Activated CD4-positive, alpha-beta T cell treated with anti-CD3 and anti-CD28 coated beads, Interleukin-2, amount 10 ng/mL, durations not matched to agents 7 days and 5 days (primary cell): ENCODE measurements at regions not wholly inside any gene's neighbourhood (a gene's known extent, or its start where the extent isn't known, plus 50 kb on each side); places are given as distances from the start of the nearest gene placed in this dataset.

Experiments
- CTCF ChIA-PET: fragments of 350-600 bp; sonication (Branson Sonifier 250); formaldehyde crosslinking; loops from one replicate; lab custom pipeline; 2021; ENCODE audit warnings: antibody characterized with exemption; lab: Charles Lee
- POLR2A ChIA-PET: fragments of 350-600 bp; sonication (Branson Sonifier 250); formaldehyde crosslinking; loops from one replicate; lab custom pipeline; 2021; ENCODE audit warnings: antibody characterized with exemption; lab: Charles Lee
- DNase-seq: peaks from one replicate; pipeline ENCODE4 v3.0.0-alpha.2; 2020
- H3K27ac Mint-ChIP-seq: one replicate; pipeline ENCODE4 v1.8.0; 2021; ENCODE audit warnings: mild to moderate bottlenecking, moderate library complexity, mixed read lengths
- H3K27me3 Mint-ChIP-seq: one replicate; pipeline ENCODE4 v1.8.0; 2021; ENCODE audit warnings: mixed read lengths
- H3K36me3 Mint-ChIP-seq: one replicate; pipeline ENCODE4 v1.8.0; 2021; ENCODE audit warnings: low read depth, mixed read lengths
- H3K4me1 Mint-ChIP-seq: one replicate; pipeline ENCODE4 v1.8.0; 2021; ENCODE audit warnings: mixed read lengths
- H3K4me3 Mint-ChIP-seq: one replicate; pipeline ENCODE4 v1.8.0; 2021; ENCODE audit warnings: mild to moderate bottlenecking, moderate library complexity, mixed read lengths
- H3K9me3 Mint-ChIP-seq: one replicate; pipeline ENCODE4 v1.8.0; 2021; ENCODE audit warnings: mixed read lengths

DNA sequence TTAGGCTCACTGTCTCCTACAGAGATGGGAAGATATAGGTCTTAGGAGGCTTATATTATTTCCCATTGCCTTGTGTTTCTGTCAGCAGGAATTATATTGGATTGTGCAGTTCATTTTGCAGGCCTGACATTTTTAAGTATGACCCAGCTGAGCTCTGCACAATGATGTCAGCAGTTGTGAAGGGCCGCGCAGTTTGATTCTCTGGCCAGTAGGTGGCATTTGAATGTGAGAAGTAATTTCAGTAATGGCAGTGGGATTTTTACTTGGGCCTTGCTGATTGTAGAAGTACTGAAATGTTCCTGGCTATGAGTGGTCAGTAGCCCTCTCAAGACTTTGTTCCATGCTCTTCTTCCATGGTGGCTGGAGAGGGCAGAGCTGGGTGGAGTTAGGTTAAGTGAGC is 247.2 kb upstream of the MTMR8 start:
- Mint-ChIP-seq H3K27me3 (no peaks in the 10 kb centered on the region), H3K4me3 (no peak overlapping the region), H3K36me3 (no peaks in the 10 kb centered on the region), H3K27ac (no peak overlapping the region), H3K4me1 (no peaks in the 10 kb centered on the region), H3K9me3 (no peaks in the 10 kb centered on the region)
- POLR2A ChIA-PET: no interaction called here
- DNase-seq: peak; percentile 7
- CTCF ChIA-PET: no interaction called here
